ENCODE measurements at regions not wholly inside any gene's neighbourhood (a gene's known extent, or its start where the extent isn't known, plus 50 kb on each side); places are given as distances from the start of the nearest gene placed in this dataset.

- TF ChIP-seq ZNF326 (CRISPR knock-in tag; IDR thresholded peaks at IDR 0.05; ENCODE audit: borderline replicate concordance) (no peak), RBFOX2 (IDR thresholded peaks at IDR 0.05; ENCODE audit: low read depth, low read length) (no peak), ZMAT5 (CRISPR knock-in tag; IDR thresholded peaks at IDR 0.05; ENCODE audit: borderline replicate concordance, low read depth) (no peak), CEBPG (CRISPR knock-in tag; IDR thresholded peaks at IDR 0.05) (peak; percentile 95), ZNF546 (CRISPR knock-in tag; conservative IDR thresholded peaks at IDR 0.05) (no peak), ZSCAN29 (CRISPR knock-in tag; conservative IDR thresholded peaks at IDR 0.05) (no peak), SMYD3 (CRISPR knock-in tag; IDR thresholded peaks at IDR 0.05) (no peak), SP1 (IDR thresholded peaks at IDR 0.05) (no peak), SP1 (CRISPR knock-in tag; IDR thresholded peaks at IDR 0.05) (0 out of 2 replicates have a peak, but pooled peaks have one; percentile 18), MXI1 (IDR thresholded peaks at IDR 0.05; ENCODE audit: borderline replicate concordance, low read depth, low read length) (no peak), ZNF17 (CRISPR knock-in tag; IDR thresholded peaks at IDR 0.05) (no peak), KLF16 (CRISPR knock-in tag; IDR thresholded peaks at IDR 0.05) (peak in 1 of 2 experiments; percentile 71; a peak in 2 of 4 replicates), ZNF543 (CRISPR knock-in tag; IDR thresholded peaks at IDR 0.05) (no peak), RARG (CRISPR knock-in tag; IDR thresholded peaks at IDR 0.05; ENCODE audit: low read depth) (no peak), ZNF143 (CRISPR knock-in tag; IDR thresholded peaks at IDR 0.05) (no peak), ZNF850 (CRISPR knock-in tag; conservative IDR thresholded peaks at IDR 0.05) (no peak), AHDC1 (CRISPR knock-in tag; IDR thresholded peaks at IDR 0.05; ENCODE audit: borderline replicate concordance) (peak; percentile 97)
- TF ChIP-seq, protein P1, sequence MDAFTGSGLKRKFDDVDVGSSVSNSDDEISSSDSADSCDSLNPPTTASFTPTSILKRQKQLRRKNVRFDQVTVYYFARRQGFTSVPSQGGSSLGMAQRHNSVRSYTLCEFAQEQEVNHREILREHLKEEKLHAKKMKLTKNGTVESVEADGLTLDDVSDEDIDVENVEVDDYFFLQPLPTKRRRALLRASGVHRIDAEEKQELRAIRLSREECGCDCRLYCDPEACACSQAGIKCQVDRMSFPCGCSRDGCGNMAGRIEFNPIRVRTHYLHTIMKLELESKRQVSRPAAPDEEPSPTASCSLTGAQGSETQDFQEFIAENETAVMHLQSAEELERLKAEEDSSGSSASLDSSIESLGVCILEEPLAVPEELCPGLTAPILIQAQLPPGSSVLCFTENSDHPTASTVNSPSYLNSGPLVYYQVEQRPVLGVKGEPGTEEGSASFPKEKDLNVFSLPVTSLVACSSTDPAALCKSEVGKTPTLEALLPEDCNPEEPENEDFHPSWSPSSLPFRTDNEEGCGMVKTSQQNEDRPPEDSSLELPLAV (CRISPR knock-in tag; conservative IDR thresholded peaks at IDR 0.05; ENCODE audit: low read depth) = no peak
- TF ChIP-seq, protein P2, sequence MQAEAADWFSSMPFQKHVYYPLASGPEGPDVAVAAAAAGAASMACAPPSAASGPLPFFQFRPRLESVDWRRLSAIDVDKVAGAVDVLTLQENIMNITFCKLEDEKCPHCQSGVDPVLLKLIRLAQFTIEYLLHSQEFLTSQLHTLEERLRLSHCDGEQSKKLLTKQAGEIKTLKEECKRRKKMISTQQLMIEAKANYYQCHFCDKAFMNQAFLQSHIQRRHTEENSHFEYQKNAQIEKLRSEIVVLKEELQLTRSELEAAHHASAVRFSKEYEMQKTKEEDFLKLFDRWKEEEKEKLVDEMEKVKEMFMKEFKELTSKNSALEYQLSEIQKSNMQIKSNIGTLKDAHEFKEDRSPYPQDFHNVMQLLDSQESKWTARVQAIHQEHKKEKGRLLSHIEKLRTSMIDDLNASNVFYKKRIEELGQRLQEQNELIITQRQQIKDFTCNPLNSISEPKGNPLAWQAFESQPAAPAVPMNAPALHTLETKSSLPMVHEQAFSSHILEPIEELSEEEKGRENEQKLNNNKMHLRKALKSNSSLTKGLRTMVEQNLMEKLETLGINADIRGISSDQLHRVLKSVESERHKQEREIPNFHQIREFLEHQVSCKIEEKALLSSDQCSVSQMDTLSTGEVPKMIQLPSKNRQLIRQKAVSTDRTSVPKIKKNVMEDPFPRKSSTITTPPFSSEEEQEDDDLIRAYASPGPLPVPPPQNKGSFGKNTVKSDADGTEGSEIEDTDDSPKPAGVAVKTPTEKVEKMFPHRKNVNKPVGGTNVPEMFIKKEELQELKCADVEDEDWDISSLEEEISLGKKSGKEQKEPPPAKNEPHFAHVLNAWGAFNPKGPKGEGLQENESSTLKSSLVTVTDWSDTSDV (CRISPR knock-in tag; IDR thresholded peaks at IDR 0.05) = no peak
- TF ChIP-seq, protein P3, sequence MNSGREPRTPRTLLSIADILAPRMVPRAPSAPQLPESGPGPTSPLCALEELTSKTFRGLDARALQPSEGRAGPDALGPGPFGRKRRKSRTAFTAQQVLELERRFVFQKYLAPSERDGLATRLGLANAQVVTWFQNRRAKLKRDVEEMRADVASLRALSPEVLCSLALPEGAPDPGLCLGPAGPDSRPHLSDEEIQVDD (CRISPR knock-in tag; IDR thresholded peaks at IDR 0.05; ENCODE audit: borderline replicate concordance) = no peak
Observed at GRCh38 chr7:17408245-17408903, 109.9 kb downstream of the AHR start (continued).

All from HepG2 (cell line).